ENCODE measurements at regions not wholly inside any gene's neighbourhood (a gene's known extent, or its start where the extent isn't known, plus 50 kb on each side); places are given as distances from the start of the nearest gene placed in this dataset.

DNA sequence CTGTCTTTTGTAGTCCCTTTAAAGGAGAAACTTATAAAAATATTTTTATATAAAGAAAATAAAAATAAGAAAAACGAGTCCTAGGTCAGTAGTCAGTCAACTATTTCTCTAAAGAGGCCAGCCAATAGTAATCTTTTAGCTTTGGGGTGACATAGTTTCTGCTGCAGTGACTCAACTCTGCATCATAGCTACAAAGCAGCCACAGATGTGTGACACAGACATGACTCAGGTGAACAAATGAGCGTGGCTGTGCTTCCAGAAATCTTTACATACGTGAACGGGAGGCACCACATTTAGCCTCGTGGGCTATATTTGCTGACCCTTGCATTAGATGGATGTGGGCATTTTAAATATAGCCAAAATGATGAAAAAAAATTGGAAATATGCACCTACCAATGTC lies 1862.5 kb upstream of the TENM3 start:
- peak; percentile 39 for DNase-seq (ENCODE audit: low read depth)

DNA sequence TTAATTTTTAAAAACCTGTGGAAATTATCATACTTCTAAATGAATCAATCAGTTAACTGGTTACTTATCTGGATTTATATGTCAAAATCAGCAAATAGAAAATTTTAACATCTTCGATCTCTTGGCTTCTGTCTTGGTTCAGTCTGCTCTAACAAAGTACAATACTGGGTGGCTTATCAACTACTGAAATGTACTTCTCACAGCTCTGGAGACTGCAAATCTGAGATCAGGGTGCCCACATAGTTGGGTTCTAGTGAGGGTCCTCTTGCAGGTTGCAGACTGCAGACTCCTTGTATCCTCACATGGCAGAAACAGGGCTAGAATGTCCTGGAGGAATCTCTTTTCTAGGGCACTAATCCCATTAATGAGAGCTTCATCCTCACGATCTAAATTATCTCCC lies 1851.6 kb upstream of the TENM3 start:
- no peak for DNase-seq (ENCODE audit: low read depth)

- DNase-seq (ENCODE audit: low read depth): no peak
Observed at GRCh38 chr4:180394312-180394711, 1848.9 kb upstream of the TENM3 start.

DNA sequence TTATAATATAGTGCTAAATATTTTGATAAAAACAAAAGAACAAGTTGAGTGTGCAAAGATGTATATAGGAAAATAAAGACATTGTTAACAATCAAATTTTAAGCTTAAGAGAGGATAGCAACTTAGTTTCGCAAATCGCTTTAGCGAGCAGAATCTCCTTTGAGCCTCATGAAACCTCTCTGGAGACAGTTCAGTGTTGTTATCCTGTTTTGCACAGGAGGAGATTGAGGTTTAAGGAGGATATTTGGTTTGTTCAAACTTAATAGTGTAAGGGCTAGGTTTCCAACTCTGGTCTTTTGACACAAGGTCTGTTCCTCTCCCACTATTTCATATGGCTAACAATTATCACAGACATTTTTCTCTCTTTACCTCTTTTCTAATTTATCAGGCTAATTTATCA lies 1848.5 kb upstream of the TENM3 start:
- DNase-seq (ENCODE audit: low read depth): no peak

- no peak for DNase-seq (ENCODE audit: low read depth)
Observed at GRCh38 chr4:180398564-180398963, 1844.6 kb upstream of the TENM3 start.

- no peak for DNase-seq (ENCODE audit: low read depth)
Observed at GRCh38 chr4:180407275-180407885, 1835.8 kb upstream of the TENM3 start.

DNA sequence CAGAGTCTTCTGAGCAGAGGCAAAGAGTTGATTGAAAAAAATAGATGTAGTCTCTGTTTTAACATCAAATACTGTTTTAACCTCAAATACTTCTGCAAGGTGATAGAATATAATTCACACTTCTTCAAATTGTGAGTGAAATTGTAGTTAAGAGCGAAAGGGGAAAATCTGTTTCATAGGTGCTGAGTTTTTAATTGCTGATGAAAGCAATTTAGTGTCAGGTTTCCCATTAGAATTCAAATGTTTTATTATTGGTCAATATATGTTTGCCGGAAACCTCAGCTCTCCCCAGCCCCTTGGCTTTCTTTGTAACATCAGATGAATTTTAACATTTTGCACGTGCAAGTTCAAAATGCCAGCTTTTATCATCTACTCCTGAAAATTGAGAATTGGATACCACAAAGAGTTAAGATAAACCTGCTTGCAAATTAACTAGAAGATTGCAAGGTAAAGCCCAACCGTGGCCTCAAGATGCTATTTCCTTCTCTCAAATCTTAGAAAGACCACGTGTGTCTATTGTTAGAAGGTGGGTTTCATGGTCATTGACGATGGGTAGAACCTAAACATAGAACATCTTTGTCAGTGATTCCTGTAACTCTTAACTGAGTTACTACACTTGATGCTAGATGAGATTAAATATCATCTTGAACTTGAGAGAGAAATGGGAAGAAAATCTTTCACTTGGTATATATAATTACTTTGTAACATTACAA lies 1824.2 kb upstream of the TENM3 start:
- DNase-seq (ENCODE audit: low read depth): no peak

DNA sequence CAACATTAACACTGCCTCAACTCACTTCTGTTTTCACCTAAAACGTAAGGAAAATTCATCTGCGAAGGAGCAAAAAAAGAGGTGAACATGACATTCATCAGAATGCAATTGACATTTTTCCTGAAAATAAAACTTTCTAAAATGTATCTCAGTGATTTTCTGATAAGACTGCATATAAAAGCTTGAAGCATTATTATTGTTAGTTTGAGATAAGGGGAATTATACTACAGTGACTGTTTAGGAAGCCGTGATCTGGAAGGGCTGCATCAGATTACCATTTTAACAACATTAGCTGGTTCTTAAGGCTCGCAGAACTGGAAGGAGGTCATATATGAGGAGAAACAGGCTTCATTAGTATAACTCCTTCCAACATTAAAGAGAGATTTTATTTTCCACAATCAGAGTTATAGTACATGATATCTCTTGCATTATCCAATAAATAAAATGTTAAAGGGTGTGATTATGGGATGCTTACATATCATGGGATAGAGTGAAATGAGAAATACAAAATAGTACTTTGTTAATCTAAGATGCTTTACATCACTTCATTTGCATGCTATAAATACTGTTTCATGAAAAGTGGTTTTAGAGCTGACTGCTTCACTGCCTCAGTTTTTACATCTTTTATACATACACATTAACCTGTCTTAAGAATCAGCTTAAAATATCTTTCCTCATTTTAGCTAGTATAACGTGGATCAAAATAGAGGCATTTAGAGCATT lies 1820.1 kb upstream of the TENM3 start:
- DNase-seq (ENCODE audit: low read depth): no peak

DNA sequence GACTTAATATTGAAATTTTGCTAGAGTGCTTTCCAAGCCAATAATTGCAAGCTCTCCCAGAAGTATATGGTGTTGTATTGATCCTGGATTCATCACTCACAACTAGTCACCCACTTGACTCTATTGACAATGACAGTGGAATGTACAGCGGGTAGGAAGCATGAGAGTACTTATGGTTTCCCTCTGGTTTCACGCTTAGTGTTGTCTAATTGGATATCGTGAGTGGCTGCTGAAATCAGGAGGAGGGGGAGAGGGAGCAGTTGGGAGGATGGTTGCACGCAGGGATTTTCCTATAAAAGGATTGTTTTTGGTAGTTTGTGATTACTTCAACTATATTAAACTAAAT lies 1819.5 kb upstream of the TENM3 start:
- no peak for DNase-seq (ENCODE audit: low read depth)

DNA sequence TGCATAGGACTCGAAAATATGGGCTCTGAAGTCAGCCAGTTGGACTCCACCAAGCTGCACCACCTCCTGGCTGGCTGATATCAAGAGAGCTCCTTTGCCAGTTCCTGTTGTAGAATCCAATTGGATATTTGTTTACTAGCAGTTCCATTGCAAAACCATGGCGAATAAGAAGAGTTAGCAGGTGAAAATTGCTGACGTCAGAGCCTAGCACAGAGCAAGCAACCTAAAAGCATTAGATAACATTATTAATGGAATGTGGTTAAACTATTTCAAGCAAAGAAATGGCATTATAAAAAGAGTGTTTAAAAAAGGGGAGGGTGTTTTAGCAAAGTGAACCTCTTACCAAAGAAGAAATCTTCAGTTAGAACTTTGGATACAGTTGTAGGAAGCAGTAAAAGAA lies 1816.3 kb upstream of the TENM3 start:
- DNase-seq (ENCODE audit: low read depth): no peak

DNA sequence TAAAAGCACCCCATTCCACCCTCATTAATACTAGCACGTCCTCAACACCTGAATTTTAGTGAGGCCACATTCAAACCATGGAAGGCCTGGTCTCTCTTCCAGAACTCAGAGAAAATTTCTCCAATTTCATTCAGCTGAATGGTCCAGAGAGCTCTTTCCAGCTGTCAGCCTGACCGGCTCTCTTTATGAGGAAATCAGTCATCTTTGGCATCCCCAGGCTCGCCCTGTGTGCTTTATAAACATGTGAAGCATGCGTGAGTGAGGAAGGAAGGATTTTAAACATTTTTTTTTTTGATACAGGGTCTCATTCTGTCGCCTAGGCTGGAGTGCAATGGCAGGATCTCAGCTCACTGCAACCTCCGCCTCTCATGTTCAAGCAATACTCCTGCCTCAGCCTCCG lies 1812.9 kb upstream of the TENM3 start:
- DNase-seq (ENCODE audit: low read depth): no peak

DNA sequence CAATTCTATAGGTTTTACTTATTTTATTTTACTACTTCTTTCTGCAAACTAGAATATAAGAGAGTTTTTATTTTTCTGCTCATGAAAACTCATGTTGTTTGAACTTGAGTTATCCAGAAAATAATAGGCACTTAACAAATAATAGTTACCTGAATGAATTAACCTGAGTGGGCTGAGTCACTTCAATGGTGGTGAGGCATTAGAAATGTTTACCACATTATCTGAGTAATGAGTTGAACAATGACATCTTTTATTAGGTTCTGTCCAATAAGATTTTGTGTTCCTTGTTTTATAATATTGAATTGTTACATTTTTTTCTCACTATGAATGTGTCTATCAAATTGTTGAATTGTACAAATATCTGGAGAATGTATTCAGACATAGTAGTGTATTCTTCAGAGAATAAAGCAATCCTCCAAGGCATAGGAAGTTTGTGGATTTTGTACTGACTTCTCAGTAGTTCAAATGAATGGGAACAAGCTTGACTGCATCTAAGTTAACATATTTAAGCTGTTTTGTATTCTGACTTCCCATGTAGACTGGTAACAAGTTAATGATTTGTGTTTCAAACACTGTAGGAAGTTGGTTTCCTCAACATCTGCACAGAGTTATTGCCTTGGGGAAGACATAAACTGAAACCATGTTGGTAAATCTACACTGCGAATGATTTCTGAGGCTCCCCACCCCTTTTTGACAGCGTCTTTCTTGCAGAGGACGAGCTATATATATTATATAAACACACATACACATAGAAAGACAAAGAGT lies 1808.9 kb upstream of the TENM3 start:
- DNase-seq (ENCODE audit: low read depth): peak; percentile 0

GRCh38 chr4:180436361-180436760 lies 1806.8 kb upstream of the TENM3 start:
- no peak for DNase-seq (ENCODE audit: low read depth)

GRCh38 chr4:180437601-180438000 lies 1805.6 kb upstream of the TENM3 start:
- peak; percentile 24 for DNase-seq (ENCODE audit: low read depth)

DNA sequence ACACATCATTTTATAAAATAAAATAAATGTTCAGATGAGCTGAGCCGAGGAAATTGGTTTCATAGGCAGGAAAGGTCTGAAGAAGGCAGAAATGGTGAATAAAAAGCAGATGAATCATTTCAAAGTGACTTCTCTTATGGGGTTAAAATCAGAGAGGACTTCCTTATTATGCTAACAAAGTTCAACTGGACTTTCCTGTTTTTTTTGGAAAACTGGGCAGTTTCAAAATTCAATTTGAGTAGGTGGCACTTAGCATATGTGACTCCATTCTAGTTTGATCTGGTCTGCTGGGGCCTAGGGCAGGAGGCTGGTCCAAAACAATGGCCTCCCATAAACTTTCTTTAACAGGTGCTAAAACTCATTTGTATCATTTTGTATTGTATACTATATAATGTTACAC lies 1794.9 kb upstream of the TENM3 start:
- DNase-seq (ENCODE audit: low read depth): no peak

DNA sequence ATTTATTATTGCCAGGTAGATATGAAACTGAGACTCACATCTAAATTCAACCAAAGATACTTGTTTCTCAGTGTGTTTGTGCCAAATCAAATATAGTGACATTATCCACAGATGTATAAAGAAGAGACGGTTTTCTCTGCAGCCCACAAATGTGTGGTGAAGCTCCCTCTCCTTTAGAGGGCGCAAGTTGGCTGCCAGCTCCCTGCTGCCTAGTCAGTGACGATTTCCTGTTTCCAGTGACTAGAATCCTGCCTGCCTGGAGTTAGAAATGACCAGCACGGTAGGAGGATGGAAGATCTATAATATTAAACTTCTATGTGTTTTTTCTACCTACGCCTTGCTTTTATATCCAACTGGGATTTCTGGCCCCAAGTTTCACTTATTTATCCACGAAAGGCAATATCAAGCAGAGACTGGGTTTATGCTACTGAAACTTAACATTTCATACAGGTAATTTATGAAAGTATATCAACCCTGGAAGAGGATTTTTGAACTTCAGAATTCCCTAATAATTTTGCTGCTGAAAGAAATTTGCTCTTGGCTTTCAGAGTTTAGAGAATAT lies 1793.7 kb upstream of the TENM3 start:
- no peak for DNase-seq (ENCODE audit: low read depth)

- no peak for DNase-seq (ENCODE audit: low read depth)
Observed at GRCh38 chr4:180455226-180455625, 1788.0 kb upstream of the TENM3 start.

DNA sequence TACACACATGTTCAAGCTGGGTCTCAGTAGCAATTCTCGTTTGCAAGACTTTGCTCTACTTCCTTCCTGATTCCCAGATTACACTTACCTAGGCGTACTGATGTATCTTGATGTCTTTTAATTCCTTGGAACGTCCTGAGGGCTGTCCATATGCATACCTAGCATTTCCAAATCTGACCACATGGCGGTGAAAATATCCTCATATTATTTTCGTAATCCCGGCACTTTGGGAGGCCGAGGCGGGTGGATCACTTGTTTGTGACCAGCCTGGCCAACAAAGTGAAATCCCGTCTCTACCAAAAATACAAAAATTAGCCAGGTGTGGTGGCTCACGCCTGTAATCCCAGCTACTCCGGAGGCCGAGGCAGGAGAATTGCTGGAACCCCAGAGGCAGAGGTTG lies 1786.3 kb upstream of the TENM3 start:
- no peak for DNase-seq (ENCODE audit: low read depth)

DNA sequence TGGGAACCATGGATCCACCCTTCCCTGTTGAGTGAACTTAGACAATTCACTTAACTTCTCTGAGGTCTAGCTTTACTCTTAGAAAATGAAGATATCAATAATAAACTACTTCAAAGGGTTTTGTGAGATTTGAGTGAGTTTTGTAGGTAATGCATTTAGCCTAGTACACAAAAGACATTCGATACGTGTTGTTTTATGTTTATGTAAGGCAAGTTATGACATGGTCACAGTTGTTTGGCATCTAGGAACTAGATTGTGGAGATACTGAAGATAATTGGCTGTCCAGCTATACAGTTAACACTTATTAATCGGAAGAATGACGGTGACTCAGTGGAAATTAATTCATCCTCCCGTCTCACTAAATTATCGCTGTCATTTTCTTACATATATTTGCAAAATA lies 1781.1 kb upstream of the TENM3 start:
- no peak for DNase-seq (ENCODE audit: low read depth)

GRCh38 chr4:180465364-180465763 lies 1777.8 kb upstream of the TENM3 start:
- DNase-seq (ENCODE audit: low read depth): no peak

DNA sequence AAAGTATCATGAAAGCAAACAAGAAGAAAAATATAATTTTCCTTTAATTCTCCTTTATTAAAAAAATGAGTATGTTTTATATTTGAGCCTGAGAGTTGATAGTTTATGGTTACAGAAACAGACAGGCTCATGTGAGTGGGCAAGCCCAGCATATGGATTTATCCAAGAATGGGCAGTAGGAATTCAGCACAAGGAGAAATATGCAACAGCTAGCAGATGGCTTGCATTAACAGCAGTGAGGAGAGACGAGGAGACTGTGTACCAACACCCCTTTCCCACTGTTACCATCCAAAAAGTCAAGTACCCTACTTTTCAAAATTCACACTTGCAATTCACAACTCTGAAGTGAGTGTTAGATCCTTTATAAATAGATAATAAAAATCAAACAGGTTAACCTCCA lies 1760.2 kb upstream of the TENM3 start:
- DNase-seq (ENCODE audit: low read depth): no peak

GRCh38 chr4:180485407-180485806 lies 1757.8 kb upstream of the TENM3 start:
- DNase-seq (ENCODE audit: low read depth): no peak

All from RPMI7951 (cell line).